ENCODE measurements at regions not wholly inside any gene's neighbourhood (a gene's known extent, or its start where the extent isn't known, plus 50 kb on each side); places are given as distances from the start of the nearest gene placed in this dataset.

- Mint-ChIP-seq H3K36me3 (ENCODE audit: low read depth) (peaks cover 17% of the 10 kb centered on the region), H3K27ac (no peak overlapping the region)
- DNase-seq (ENCODE audit: low spot score): no peak
Measured at GRCh38 chr19:33902802-33903488, 106.3 kb downstream of the KCTD15 start.

More at GRCh38 chr19:33902802-33903488, 106.3 kb downstream of the KCTD15 start:
- H2AFZ ChIP-seq: no peak overlapping the region
- no peak overlapping the region for H3K27ac ChIP-seq (ENCODE audit: low read depth)
- H3K4me2 ChIP-seq: no peak overlapping the region
- Mint-ChIP-seq H3K27me3 (ENCODE audit: insufficient read depth, low read depth, poor library complexity) (peaks cover 11% of the 10 kb centered on the region), H3K9me3 (peaks cover 18% of the 10 kb centered on the region), H3K4me1 (peaks cover 27% of the 10 kb centered on the region), H3K4me3 (no peak overlapping the region)
- H3K79me2 ChIP-seq (replicated peaks; ENCODE audit: insufficient read depth): no peaks in the 10 kb centered on the region
- no peak for ATAC-seq
- H3K9me2 ChIP-seq (ENCODE audit: insufficient read depth): no peaks in the 10 kb centered on the region
- no peak overlapping the region for H3K4me3 ChIP-seq
- no peaks in the 10 kb centered on the region; the same call in 1 of the 2 replicates for H3K36me3 ChIP-seq (ENCODE audit: insufficient read depth)
- H3F3A ChIP-seq (replicated peaks; ENCODE audit: low read depth): peaks cover 18% of the 10 kb centered on the region
- peaks cover 8% of the 10 kb centered on the region; the same call in 1 of the 2 replicates for H3K27me3 ChIP-seq (ENCODE audit: insufficient read depth)
- no peaks in the 10 kb centered on the region for H4K20me1 ChIP-seq (replicated peaks; ENCODE audit: insufficient read depth)
- H3K4me1 ChIP-seq (ENCODE audit: insufficient read depth): peaks cover 13% of the 10 kb centered on the region
- TF ChIP-seq CTCF (conservative IDR thresholded peaks at IDR 0.05; ENCODE audit: low read depth in 2 of 2) (no peak), ZNF114 (CRISPR knock-in tag; IDR thresholded peaks at IDR 0.05) (no peak), ETS1 (IDR thresholded peaks at IDR 0.05) (no peak), ZNF462 (CRISPR knock-in tag; IDR thresholded peaks at IDR 0.05) (no peak), POLR2AphosphoS5 (IDR thresholded peaks at IDR 0.05; ENCODE audit: low read depth) (no peak), CREB1 (CRISPR knock-in tag; IDR thresholded peaks at IDR 0.05; ENCODE audit: low read depth) (no peak), ZNF331 (CRISPR knock-in tag; IDR thresholded peaks at IDR 0.05; ENCODE audit: low read depth) (no peak)

Data from GM23338 (cell line).